ENCODE measurements at regions not wholly inside any gene's neighbourhood (a gene's known extent, or its start where the extent isn't known, plus 50 kb on each side); places are given as distances from the start of the nearest gene placed in this dataset.
A peak's percentile ranks its signal among the peaks of the same experiment; 100 is the strongest.

DNA sequence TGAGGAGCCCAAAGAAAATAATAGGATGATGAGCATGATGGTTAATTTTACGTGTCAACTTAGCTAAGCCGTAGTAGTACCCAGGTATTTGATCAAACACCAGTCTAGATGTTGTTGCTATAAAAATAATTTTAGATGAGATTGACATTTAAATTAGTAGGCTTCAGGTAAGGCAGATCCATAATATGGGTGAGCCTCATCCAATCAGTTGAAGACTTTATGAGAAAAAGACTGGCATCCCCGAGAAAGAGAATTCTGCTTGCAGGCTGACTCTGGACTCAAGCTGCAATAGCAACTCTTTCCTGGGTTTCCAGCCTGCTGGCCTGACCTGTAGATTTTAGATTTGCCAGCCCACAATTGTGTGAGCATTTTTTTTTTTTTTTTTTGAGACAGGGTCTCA lies 192.8 kb upstream of the LNX1 start (continued):
- TF ChIP-seq, protein P1, sequence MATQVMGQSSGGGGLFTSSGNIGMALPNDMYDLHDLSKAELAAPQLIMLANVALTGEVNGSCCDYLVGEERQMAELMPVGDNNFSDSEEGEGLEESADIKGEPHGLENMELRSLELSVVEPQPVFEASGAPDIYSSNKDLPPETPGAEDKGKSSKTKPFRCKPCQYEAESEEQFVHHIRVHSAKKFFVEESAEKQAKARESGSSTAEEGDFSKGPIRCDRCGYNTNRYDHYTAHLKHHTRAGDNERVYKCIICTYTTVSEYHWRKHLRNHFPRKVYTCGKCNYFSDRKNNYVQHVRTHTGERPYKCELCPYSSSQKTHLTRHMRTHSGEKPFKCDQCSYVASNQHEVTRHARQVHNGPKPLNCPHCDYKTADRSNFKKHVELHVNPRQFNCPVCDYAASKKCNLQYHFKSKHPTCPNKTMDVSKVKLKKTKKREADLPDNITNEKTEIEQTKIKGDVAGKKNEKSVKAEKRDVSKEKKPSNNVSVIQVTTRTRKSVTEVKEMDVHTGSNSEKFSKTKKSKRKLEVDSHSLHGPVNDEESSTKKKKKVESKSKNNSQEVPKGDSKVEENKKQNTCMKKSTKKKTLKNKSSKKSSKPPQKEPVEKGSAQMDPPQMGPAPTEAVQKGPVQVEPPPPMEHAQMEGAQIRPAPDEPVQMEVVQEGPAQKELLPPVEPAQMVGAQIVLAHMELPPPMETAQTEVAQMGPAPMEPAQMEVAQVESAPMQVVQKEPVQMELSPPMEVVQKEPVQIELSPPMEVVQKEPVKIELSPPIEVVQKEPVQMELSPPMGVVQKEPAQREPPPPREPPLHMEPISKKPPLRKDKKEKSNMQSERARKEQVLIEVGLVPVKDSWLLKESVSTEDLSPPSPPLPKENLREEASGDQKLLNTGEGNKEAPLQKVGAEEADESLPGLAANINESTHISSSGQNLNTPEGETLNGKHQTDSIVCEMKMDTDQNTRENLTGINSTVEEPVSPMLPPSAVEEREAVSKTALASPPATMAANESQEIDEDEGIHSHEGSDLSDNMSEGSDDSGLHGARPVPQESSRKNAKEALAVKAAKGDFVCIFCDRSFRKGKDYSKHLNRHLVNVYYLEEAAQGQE (IDR thresholded peaks at IDR 0.05; ENCODE audit: low read depth, low read length) = no peak
- no peak for TF ChIP-seq RAD21 (IDR thresholded peaks at IDR 0.05; ENCODE audit: low read length)
- TF ChIP-seq CHD2 (IDR thresholded peaks at IDR 0.05; ENCODE audit: low read length, partially characterized antibody) = no peak
- TF ChIP-seq ELF1 (IDR thresholded peaks at IDR 0.05) = no peak
- no peak for TF ChIP-seq MEF2A (IDR thresholded peaks at IDR 0.05; ENCODE audit: borderline replicate concordance, low read depth)
- no peak for TF ChIP-seq TAF1 (IDR thresholded peaks at IDR 0.05; ENCODE audit: borderline replicate concordance, low read depth, low read length)

DNA sequence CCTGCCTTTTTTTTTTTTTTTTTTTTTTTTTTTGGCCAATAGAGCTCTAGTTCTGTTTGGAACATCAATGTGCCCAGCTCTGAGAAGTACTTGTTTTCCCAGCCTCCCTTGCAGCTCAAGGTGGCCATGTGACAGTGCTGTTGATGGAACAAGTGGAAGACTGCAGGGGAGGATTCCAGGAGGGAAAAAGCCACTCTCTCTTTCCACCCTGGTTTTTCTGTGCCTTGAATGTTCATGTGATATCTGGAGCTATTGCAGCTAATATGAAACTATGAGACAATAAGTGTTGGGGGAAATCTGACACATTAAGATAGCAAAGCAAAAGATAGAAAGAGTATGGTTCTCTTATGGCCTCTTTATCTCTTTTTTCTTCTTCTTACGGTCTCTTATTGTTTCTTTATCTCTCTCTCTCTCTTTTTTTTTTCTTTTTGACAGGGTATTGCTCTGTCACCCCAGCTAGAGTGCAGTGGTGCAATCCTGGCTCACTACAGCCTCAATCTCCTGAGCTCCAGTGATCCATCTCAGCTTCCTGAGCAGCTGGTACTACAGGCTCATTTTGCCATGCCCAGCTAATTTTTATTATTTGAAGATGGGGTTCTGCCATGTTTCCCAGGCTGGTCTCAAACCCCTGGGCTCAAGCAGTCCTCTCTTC lies 192.0 kb upstream of the LNX1 start:
- H3K9me3 ChIP-seq = no peaks in the 10 kb centered on the region
- H3K9me2 ChIP-seq = no peaks in the 10 kb centered on the region
- no peak overlapping the region for H3K9ac ChIP-seq
- 19% methylated on average over 1 of the region's 1 CpG for WGBS (ENCODE audit: low lambda C conversion rate)
- no peaks in the 10 kb centered on the region for H3F3A ChIP-seq (replicated peaks; ENCODE audit: insufficient read depth)
- H2AFZ ChIP-seq (ENCODE audit: low read depth) = no peak overlapping the region
- H3K36me3 ChIP-seq (replicated peaks in 1 of 2; ENCODE audit: control insufficient read depth in 1 of 2, insufficient read depth in 2 of 2, low read length in 1 of 2) = no peaks in the 10 kb centered on the region
- no peaks in the 10 kb centered on the region for H4K20me1 ChIP-seq (ENCODE audit: insufficient read depth)
- H3K4me3 ChIP-seq (ENCODE audit: low read depth in 2 of 2, low read length in 1 of 2) = no peak overlapping the region
- no peak for DNase-seq
- ChIA-PET POLR2A (no interaction called here), CTCF (no interaction called here)
- H3K27me3 ChIP-seq (ENCODE audit: insufficient read depth) = no peaks in the 10 kb centered on the region
- H3K79me2 ChIP-seq (ENCODE audit: insufficient read depth) = no peaks in the 10 kb centered on the region
- TF ChIP-seq NRF1 (IDR thresholded peaks at IDR 0.05; ENCODE audit: low read depth, low read length) = no peak
- TF ChIP-seq, protein P2, sequence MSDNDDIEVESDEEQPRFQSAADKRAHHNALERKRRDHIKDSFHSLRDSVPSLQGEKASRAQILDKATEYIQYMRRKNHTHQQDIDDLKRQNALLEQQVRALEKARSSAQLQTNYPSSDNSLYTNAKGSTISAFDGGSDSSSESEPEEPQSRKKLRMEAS (IDR thresholded peaks at IDR 0.05; ENCODE audit: low read depth) = no peak
- no peak for TF ChIP-seq SIN3A (IDR thresholded peaks at IDR 0.05; ENCODE audit: borderline replicate concordance, low read depth, low read length)
- no peak overlapping the region for H3K4me2 ChIP-seq
- no peak overlapping the region for H3K27ac ChIP-seq (ENCODE audit: low read depth in 2 of 2, low read length in 1 of 2)
- H3K4me1 ChIP-seq (ENCODE audit: control insufficient read depth in 1 of 2, insufficient read depth in 2 of 2, low read depth in 1 of 2, low read length in 1 of 2) = no peaks in the 10 kb centered on the region; a peak in 2 of 4 replicates

DNA sequence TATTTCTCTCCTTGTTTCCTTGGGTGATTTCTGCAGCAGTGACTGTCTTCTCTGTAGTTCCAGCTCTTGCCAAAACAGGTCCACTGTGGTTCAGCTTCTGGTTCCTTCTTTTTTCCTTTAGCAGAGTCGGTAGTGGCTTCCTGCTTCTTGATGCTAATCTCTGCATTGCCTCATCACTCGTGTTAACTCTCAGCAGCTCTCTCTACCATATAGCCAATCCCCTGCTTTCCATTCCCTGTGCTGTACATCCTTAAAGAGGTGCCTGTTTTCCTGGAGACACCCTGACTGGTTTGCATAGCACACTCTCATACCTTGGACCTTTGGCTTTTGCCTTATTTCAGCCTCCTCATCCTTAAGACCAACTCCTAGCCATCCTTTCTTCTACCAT lies 191.2 kb upstream of the LNX1 start:
- H3K4me3 ChIP-seq (ENCODE audit: low read depth in 2 of 2, low read length in 1 of 2) = no peak overlapping the region
- ChIA-PET CTCF (interaction anchor here (0.9 kb wide), 1 partner anchor 126 kb away, joined by 3 read pairs; no protein-coding TSS in a partner anchor), POLR2A (no interaction called here)
- H3K36me3 ChIP-seq (replicated peaks in 1 of 2; ENCODE audit: control insufficient read depth in 1 of 2, insufficient read depth in 2 of 2, low read length in 1 of 2) = no peaks in the 10 kb centered on the region
- no peak for DNase-seq
- no peaks in the 10 kb centered on the region for H3K9me2 ChIP-seq
- H3F3A ChIP-seq (replicated peaks; ENCODE audit: insufficient read depth) = peaks cover 7% of the 10 kb centered on the region
- H4K20me1 ChIP-seq (ENCODE audit: insufficient read depth) = no peaks in the 10 kb centered on the region
- 23% methylated on average over 2 of the region's 2 CpGs for WGBS (ENCODE audit: low lambda C conversion rate)
- H3K9me3 ChIP-seq = no peaks in the 10 kb centered on the region
- TF ChIP-seq, protein P3, sequence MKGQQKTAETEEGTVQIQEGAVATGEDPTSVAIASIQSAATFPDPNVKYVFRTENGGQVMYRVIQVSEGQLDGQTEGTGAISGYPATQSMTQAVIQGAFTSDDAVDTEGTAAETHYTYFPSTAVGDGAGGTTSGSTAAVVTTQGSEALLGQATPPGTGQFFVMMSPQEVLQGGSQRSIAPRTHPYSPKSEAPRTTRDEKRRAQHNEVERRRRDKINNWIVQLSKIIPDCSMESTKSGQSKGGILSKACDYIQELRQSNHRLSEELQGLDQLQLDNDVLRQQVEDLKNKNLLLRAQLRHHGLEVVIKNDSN (IDR thresholded peaks at IDR 0.05; ENCODE audit: borderline replicate concordance, low read depth) = no peak
- TF ChIP-seq CHD2 (IDR thresholded peaks at IDR 0.05; ENCODE audit: low read length, partially characterized antibody) (no peak), EZH2phosphoT487 (IDR thresholded peaks at IDR 0.05; ENCODE audit: borderline replicate concordance, low read depth) (no peak), NRF1 (IDR thresholded peaks at IDR 0.05; ENCODE audit: low read depth, low read length) (no peak)
- TF ChIP-seq, protein P2 (IDR thresholded peaks at IDR 0.05; ENCODE audit: low read depth) = no peak
- no peak overlapping the region for H3K9ac ChIP-seq
- H2AFZ ChIP-seq (ENCODE audit: low read depth) = 0 out of 2 replicates have a peak overlapping the region, but pooled peaks have one; percentile 4
- peaks cover 0 to 2% of the 10 kb centered on the region in 2 experiments; a peak in 3 of 4 replicates for H3K4me1 ChIP-seq (ENCODE audit: control insufficient read depth in 1 of 2, insufficient read depth in 2 of 2, low read depth in 1 of 2, low read length in 1 of 2)
- H3K27me3 ChIP-seq (ENCODE audit: insufficient read depth) = no peaks in the 10 kb centered on the region
- no peak overlapping the region; the same call in 1 of the 2 replicates for H3K4me2 ChIP-seq
- H3K79me2 ChIP-seq (ENCODE audit: insufficient read depth) = no peaks in the 10 kb centered on the region
- H3K27ac ChIP-seq (ENCODE audit: low read depth in 2 of 2, low read length in 1 of 2) = no peak overlapping the region
